HG03378 (cell line): ENCODE measurements at regions not wholly inside any gene's neighbourhood (a gene's known extent, or its start where the extent isn't known, plus 50 kb on each side); places are given as distances from the start of the nearest gene placed in this dataset.

ENCODE experiments used
- ATAC-seq: cut with Tn5 transposase; IDR thresholded peaks from one replicate; pipeline ENCODE4 v1.9.1; 2021; ENCODE audit warnings: mild to moderate bottlenecking, moderate library complexity; ENCODE audit not compliant: unreplicated experiment

DNA sequence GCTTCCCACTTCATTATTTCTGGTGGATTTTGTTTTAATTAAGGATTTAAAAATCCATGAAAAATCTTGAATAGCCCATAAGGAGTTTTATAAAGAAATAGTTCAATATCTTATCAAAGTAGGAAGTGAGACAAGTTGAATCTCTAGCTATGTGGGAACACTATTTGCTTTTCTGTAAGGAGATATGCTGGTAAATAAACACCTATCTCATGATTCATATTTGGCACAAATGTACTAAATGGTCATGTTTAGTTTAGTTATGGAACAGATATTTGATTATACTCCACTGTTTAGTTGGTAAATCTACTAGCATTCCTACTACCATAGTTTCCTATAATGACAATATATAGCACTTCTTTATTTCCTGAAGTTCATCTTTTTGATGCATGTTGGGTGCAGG is 239.9 kb upstream of the CEP162 start:
- no peak for ATAC-seq

DNA sequence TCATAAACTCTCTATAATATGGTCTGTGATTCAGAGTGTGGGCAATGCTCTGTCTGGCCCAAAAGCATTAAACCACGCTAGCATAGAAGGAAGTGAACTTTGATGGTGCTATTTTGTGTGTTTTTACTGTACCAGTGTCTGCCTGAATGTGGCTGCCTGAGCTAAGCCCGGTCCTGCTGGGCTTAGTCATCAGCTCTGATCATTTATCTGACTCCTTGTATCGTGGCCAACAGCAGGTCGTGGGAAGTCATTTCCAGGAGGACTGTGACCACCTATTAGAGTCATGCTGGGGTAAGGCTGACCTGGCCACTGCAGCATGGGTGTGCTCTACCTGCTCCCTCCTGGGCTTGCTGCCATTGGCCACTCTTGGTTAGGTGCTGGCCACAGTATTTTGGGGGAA is 239.1 kb upstream of the CEP162 start:
- no peak for ATAC-seq

DNA sequence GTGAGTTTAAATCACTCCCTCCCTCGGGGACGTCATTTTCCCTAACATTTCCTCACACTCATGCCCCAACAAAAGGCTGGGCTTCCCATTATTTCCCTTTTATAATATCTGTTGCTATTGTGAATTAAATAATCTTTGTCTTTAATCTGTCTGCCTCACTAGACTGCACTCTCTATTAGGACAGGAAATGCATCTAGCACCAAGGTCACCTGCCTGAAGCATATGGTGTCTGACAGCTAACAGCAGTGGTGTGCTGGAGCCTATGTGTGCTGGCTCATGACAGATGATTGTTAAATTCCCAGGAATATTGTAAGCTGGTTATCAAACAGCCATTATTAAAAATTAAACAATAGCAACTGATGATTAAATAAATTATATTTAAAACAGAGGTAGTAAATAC is 237.0 kb upstream of the CEP162 start:
- ATAC-seq = no peak

DNA sequence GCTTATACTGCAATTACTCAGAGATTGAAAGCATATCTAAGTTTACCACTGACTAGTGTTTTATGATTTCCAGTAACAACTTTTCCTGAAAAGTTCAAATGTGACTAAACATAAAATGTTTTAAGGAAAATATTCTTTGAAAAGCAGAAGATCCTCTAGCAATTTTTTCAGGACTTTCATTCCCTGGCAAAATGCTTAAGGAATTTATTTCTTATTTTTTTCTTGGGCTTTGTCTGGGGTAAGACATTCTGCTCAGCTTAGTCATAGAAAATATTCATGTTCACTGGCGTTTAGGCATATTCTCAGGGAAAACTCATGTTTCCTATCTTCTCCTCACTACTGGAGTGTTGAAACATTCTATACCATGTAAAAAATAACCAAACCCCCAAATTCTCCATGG is 235.3 kb upstream of the CEP162 start:
- no peak for ATAC-seq

DNA sequence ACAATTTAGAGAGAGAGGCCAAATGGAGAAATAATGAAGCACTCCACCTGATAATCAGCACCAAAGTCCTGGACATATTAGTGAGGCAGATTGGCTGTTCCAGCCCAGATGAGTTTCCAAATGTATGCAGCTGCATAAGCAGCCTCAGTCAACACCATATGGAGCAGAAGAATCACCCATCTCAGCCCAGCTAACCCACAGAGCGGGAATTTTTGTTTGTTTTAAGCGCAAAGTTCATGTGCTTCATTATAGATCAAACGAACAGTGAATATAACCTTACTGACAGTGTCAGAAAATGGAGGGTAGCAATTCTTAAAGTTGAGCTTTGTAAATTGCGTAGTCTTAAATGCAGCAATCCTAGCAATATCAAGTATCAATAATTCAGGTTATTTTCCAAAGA is 234.0 kb upstream of the CEP162 start:
- ATAC-seq = no peak

DNA sequence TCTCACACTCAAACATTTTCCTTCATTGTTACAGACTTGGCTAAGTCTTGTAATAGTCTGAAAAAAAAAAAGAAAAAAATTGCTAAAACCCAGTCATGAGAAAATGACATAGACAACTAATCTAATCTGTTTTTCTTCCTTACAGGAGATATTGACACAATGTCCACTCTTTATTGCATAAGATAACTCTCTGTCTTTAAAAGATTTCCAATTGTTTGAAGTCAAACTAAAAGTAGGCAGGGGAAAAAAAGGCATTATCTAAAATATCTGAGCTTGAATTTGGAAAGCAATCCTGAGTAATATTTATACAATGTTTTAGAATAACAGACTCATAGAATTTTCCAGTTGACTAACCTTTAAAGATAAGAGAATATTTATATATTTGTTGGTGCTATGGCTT is 233.0 kb upstream of the CEP162 start:
- ATAC-seq = no peak

DNA sequence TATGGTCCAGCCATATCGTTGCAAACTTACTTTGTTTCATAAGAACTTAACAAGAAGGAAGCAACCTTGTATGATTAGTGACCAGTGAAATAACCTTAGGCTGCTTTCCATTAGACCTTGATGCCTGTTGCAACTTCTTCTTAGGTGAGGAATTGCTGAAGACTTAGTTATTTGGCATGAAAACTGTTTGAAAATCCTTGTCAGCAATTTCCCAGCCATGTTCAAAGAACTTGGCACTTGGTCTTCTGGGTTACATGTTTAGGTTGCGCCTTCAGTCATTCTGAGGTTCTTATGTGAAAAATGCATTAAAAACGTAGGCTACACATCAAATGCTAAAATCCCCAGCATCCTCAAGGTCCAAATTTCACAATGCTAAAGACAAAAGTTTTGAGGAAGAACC is 232.0 kb upstream of the CEP162 start:
- ATAC-seq = no peak

DNA sequence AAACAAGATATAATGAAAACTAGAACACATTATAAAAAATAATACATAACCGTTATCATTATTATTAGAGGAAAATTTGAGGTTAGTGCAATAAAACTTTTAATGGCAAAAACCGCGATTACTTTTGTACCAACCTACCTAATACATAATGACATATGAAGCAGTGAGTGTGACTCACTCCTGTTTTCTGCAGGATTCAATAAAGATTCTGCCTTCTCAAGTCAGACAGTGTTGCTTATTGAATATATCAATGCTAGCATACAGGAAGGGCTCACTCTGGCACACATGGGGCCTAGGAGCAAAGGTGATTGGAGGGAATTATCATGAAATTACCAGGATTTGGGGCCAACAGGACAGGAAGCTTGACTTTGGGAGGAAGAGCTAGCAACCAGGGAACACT is 230.8 kb upstream of the CEP162 start:
- no peak for ATAC-seq

DNA sequence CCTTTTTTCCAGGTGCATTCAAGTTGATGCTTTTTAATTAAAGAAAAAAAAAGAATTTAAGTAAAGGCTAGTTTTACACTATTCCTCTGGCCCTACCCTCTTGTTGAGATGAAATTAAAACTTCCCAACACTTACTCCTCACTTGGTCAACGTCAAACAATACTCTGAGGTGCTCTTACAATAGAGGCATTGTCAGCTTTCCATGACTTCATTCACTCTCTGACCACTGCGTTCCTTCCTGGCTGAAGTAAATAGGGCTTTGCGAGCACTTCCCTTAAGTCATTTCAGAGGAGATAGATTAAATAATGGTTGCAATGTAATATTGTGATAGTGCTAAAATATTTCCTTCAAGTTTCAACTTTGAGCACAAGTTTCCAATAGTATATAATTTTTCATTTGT is 229.8 kb upstream of the CEP162 start:
- no peak for ATAC-seq

DNA sequence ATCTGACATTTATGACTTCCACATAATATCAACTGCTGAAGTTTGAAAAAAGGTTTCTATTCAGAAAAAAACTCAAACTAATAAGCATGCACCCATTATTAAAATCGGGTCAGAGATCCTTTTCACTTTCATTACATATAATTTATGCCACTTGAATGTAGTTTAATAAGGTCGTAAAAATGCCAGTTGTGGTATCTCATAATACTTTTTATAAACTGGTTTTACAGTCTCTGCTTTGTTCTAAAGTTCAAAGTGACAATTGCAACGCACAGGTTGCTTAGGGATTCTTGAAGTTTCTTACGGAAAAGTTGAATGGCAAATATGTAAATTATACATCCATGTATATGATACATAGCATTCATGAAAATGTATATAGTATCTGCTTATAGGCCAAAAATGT is 229.4 kb upstream of the CEP162 start:
- ATAC-seq = no peak

DNA sequence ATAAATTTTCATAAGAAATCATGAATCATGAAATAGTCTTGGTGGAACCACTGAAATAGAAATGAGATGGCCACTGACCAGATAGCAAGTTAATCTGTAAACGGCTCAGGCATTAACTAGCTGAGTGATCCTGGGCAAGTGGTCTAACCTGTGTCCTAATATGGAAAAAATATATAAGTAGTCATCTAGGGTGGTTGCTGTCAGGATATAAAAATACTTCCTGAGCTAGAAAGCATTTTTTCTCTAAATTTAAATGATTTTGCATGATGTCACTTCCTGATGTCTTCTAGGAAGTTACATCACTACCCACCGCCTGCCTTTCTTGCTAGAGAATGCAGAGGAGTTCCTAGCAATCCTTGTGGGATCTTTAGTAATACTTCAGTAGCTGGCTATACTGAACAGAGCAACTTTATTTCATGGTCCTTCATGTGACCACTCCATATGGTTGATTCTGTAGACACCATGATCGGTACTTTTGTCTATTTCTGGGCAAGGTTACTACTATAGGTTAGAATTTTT is 228.1 kb upstream of the CEP162 start:
- no peak for ATAC-seq

DNA sequence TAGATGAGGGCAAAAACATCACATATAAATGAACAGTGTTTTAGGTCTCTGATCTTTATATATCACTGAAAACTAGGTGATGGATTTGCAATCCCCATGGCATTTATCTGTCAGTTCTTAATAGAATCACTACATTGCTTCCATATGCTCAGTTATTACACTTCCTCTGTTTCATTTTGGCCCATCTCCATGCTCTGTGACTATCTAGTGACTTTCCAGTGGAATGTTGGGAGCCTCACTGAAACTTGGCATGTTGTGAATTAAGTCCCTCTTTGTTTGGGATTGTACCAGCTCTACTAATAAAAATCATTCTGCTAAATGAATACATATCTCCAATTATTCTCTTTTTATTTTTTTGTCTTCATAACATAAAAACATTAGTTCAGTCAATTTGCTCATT is 226.1 kb upstream of the CEP162 start:
- no peak for ATAC-seq

DNA sequence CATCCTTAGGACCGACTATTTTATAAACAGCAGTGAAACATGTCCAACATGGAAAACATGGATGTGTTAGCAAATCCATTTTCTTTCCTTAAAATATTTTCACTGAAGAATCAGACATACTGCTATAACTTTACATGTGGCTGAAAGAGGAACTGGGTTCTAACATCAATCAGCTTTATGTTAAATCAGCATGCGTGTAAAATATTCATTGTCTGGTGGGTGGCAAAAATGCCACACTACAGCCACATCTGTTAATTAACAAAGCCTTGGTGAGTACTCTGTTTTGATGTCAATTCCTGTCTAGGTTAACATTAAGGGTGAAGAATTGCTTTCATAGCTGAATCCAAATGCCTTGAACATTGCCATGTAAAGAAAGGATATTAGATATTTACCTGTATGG is 222.6 kb upstream of the CEP162 start:
- ATAC-seq = no peak

DNA sequence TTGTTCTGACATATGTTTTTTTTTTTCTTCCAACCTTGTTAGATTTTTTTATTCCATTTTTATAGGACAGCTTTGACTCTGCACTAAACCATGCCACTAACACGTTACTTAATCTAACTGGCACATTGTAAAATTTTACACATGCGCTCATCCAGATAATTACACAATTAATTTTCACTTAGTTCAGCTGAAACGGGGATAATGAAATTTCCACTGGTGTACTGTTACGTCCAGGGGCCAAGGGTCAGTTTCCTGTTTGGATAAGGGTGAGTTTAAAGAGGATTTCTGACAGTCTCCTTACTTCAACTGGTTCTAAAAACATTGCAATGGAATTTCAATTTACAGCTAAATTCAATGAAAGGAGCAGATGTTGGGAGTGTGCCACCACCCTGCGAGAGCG is 221.8 kb upstream of the CEP162 start:
- no peak for ATAC-seq

DNA sequence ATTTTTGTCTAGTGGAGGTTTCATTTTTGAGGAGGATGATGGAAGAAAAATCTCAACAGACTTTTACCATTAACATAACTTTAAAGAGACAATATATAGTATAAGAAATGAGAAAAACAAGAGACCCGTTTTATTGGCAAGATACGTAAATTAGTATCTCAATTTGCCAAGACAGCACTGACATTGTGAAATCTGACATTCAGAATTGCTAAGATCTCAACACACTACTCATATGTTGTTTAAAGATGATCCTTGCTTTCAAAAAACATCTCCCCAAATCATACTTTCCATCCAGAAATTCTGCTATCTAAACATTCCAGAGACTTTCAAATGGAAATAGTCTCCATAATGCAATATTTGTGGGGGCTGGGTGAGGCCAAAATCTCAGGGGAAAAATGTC is 220.9 kb upstream of the CEP162 start:
- ATAC-seq = no peak

DNA sequence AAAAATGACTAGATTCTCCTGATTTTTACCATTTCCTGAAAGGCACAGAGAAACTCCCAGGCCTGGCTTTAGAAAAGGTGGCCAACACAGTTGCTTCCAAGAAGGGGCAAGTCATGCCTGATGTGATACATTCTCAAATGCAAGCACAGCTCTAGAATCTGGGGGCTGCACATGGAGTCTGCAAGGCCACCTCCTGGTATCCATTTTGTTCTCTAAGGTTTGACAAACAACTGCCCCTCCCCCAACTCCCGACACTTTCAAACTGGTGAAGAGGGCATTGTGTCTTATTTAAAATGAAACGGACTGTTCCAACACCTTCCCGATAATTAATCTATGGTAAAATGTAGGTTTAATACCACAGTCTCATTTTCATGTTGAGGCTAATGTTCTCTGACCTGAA is 220.2 kb upstream of the CEP162 start:
- no peak for ATAC-seq

DNA sequence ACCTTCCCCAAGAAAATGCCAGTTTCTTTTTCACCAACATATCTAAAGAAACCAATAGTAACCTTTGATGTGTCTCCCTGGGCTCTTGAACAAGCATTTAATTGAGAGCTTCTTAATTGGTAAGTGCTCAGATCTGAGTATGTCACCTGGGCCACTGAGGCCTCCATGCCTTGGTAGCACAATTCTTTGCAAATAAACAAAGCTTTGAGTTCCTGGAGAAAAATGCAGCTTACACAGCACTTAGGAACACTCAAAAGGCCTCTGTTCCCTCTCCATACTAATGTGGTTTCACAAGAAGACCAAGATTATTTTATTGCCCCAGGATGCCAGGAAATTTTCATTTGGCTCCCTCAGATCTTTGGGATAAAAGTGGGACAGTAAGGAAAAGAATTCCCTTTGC is 217.6 kb upstream of the CEP162 start:
- ATAC-seq = no peak

DNA sequence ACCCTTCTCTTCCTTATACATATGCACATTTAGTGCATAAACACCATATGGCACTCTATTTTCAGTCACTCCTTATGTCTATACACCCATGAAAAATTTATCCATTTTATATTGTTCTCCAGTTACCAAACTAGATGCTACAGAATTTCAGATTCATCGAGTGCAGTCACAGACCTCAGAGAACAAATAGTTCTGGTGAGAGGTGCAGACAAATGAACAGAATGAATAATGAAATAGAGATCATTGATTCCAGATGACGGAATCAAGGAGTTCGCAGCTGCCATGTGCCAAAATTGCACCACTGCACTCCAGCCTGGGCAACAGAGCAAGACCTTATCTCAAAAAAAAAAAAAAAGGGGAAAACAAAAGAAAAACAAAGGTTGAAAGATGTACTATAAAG is 214.8 kb upstream of the CEP162 start:
- ATAC-seq = no peak

DNA sequence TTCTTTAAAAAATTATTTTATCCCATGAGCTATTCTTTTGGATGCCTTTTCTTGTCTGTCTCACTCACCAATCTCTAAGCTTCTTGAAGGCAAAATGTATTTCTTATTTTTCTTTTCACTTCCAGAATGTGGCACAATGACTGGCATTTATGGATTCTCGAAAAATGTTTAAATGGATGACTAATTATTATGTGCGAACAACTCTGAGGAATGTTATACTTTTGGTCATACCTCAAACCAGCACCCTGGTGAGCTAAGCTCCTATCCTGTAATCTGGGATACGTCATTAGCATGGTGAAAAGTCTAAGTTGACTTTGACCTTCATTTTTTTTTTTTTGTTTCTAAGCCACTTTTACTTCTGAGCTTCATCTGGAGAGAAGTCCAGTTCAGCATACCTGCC is 214.0 kb upstream of the CEP162 start:
- no peak for ATAC-seq

DNA sequence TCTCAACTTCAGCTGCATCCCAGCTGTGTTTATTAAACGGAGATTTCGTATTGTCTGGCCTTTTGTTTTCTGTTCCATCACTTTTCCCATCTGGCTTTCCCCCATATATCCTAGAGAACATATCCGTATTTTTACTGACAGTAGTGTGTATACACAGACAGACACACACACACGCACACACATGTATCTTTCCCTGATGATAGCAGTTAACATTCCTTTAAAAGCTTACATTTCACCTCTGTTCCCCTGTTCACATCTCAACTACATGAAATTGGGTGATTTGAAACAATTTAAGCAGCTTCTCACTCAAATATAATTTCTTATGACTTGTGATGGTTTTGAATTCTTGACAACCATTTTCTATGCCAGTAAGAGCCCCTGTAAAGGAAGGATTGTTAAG is 207.1 kb upstream of the CEP162 start:
- ATAC-seq = no peak

DNA sequence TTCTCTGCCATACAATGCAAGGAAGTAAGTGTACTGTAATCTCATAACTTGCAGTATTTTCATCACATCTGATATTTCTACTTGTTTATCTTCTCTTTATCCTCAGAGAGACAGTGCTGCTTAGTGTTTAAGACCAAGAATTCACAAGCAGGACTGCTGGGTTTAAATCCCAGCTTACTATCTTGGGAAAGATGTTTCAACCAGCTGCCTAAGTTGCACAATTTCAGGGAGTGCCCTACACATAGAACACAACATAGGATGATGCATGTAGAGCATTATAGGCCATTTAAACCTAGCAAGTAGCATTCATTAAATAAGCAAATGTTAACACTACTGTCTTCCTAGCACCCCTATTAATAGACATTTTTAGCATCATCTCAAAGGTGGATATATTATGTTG is 205.2 kb upstream of the CEP162 start:
- no peak for ATAC-seq

DNA sequence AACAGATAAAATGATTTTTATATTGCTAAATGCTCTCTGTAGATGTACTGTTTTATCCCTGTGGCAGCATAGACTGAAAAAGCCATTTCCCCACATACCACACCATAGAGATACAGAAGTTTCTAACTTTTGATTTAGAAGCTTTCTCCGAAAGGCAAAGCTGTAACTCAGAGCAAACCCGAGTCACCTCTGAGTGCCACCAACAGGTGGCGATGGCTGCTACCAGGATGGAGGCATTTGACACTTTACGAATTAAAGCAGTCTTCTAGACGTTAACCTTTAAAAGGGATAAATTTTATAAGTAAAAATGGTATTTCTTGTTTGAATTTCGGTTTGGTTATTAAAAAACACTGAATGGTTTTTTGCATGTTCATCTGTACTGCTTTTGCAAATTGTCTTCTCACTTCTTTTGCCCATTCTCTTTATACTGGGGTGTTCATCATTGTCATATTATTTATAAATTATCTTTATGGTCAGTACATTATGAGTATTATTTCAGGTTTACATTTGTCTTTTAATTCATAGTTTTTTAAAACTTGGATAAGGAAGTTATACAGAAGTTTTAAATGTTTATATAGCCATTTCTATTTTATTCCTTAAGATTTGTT is 201.0 kb upstream of the CEP162 start:
- peak; percentile 66 for ATAC-seq

DNA sequence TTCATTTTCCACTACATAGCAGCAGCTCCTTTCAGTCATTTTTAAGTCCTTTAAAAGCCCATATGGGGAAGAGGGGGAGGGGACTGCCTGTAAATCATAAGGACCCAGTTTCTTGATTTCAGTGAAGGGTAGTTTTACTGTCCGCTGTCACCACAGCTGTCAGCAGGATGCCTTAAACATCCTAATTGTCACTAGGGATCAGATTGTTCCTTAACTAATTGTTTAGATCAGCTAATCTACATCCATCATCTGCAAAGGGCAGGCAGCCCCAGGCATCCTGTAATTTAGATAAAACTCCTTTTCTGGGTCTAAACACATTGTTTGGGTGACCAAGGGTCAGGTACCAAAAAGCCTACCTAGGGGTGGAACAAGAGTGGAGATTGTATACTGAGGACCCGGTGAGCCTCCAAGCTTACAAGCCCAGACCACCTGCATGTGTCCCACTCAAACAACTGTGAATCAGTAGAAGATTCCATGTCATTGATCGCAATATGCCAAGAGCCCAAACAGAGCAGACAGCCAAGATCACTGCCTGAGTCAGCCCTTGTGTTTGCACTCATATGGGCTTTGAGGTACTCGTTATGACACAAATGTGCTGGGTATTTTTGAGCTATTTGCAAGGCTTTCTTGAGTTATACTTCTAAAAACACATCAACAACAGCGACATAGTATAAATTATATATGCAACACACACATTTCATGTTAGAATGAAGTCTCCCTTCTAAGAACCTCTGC is 198.7 kb upstream of the CEP162 start:
- no peak for ATAC-seq
